ENCODE measurements at regions not wholly inside any gene's neighbourhood (a gene's known extent, or its start where the extent isn't known, plus 50 kb on each side); places are given as distances from the start of the nearest gene placed in this dataset.

- 98% methylated on average over 2 of the region's 2 CpGs for WGBS
- no peak overlapping the region for H3K27ac ChIP-seq (ENCODE audit: low read depth in 1 of 2, low read length in 1 of 2)
- H3K27me3 ChIP-seq (ENCODE audit: control insufficient read depth in 2 of 2, insufficient read depth in 1 of 2, low read length in 1 of 2), result no peaks in the 10 kb centered on the region
- no peak overlapping the region for H3K4me3 ChIP-seq (ENCODE audit: low read length in 2 of 2)
- no peak for DNase-seq (ENCODE audit: low read depth in 6 of 9, low spot score in 9 of 9)
- H3K9me3 ChIP-seq (ENCODE audit: control insufficient read depth in 2 of 2, insufficient read depth in 1 of 2, low read length in 1 of 2), result no peaks in the 10 kb centered on the region
- H3K4me1 ChIP-seq (ENCODE audit: control insufficient read depth in 2 of 2, insufficient read depth in 2 of 2, low read length in 2 of 2), result no peaks in the 10 kb centered on the region
- H3K36me3 ChIP-seq (ENCODE audit: control insufficient read depth in 2 of 2, insufficient read depth in 2 of 2, low read length in 1 of 2), result no peaks in the 10 kb centered on the region
Observed at GRCh38 chr13:97165502-97166425, 56.4 kb upstream of the MBNL2 start.

- no peak for DNase-seq (ENCODE audit: low read depth in 6 of 9, low spot score in 9 of 9)
- Histone ChIP-seq H3K36me3 (ENCODE audit: control insufficient read depth in 2 of 2, insufficient read depth in 2 of 2, low read length in 1 of 2) (no peaks in the 10 kb centered on the region), H3K27me3 (ENCODE audit: control insufficient read depth in 2 of 2, insufficient read depth in 1 of 2, low read length in 1 of 2) (no peaks in the 10 kb centered on the region), H3K9me3 (ENCODE audit: control insufficient read depth in 2 of 2, insufficient read depth in 1 of 2, low read length in 1 of 2) (no peaks in the 10 kb centered on the region), H3K4me1 (ENCODE audit: control insufficient read depth in 2 of 2, insufficient read depth in 2 of 2, low read length in 2 of 2) (no peaks in the 10 kb centered on the region), H3K4me3 (ENCODE audit: low read length in 2 of 2) (no peak overlapping the region), H3K27ac (ENCODE audit: low read depth in 1 of 2, low read length in 1 of 2) (no peak overlapping the region)
- WGBS, result 97% methylated on average over 2 of the region's 2 CpGs
Observed at GRCh38 chr13:97171136-97171535, 51.0 kb upstream of the MBNL2 start.
